Mucosa of rectum (tissue), 2 donors: ENCODE measurements at regions not wholly inside any gene's neighbourhood (a gene's known extent, or its start where the extent isn't known, plus 50 kb on each side); places are given as distances from the start of the nearest gene placed in this dataset.

Experiments
- H3K27ac ChIP-seq, 2 donors: one replicate each; pipeline ENCODE4 v1.7.0; 2013; ENCODE audit warnings: inconsistent platforms in 2 of 2, low read depth in 2 of 2, low read length in 2 of 2
- H3K27me3 ChIP-seq, 2 donors: one replicate each; pipeline ENCODE4 v1.7.0; 2013; ENCODE audit warnings: low read length in 2 of 2; ENCODE audit not compliant: control insufficient read depth in 2 of 2, insufficient read depth in 2 of 2
- H3K36me3 ChIP-seq, 2 donors: one replicate each; pipeline ENCODE4 v1.7.0; 2013; ENCODE audit warnings: low read length in 2 of 2; ENCODE audit not compliant: control insufficient read depth in 2 of 2, insufficient read depth in 2 of 2
- H3K4me1 ChIP-seq, 2 donors: one replicate each; pipeline ENCODE4 v1.7.0; 2013; ENCODE audit warnings: low read length in 2 of 2, mild to moderate bottlenecking in 1 of 2; ENCODE audit not compliant: control insufficient read depth in 2 of 2, insufficient read depth in 2 of 2
- H3K4me3 ChIP-seq, 2 donors: one replicate each; pipeline ENCODE4 v1.7.0; 2013; ENCODE audit warnings: low read length in 2 of 2
- H3K9ac ChIP-seq, 2 donors: one replicate each; pipeline ENCODE4 v1.7.0; 2013; ENCODE audit warnings: low read length in 2 of 2, low read depth in 1 of 2, mild to moderate bottlenecking in 1 of 2
- H3K9me3 ChIP-seq, 2 donors: one replicate each; pipeline ENCODE4 v1.7.0; 2013; ENCODE audit warnings: low read length in 2 of 2; ENCODE audit not compliant: control insufficient read depth in 2 of 2
- donor health status: healthy.
- donor health status: Normal muscosa, but diverticular disease.

DNA sequence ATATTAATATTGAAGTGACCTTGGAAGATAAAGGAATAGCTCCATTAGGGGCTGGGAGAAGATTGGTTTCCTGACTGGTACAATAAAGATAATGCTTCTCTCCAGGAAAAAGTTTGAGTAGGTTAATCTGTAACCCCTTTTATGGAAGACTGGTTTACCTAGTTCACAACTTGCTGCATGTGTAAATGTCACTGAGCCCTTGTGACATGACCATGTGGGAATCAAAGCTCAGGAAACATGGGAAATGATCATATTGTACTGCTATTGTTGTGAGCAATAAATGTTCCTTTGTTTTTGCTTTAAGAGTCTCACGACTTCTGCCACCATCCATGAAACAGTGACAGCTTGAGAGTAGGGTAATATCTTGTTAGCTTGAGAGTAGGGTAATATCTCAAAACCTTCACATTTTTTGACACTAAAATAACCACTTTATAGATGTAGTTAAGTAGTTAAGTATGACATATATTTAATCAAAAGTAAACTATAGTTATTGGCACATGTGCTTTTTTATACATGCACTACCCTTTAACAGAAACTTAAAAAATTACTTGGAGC lies 1338.6 kb downstream of the FSCB start:
- Histone ChIP-seq H3K27me3 (no peaks in the 10 kb centered on the region), H3K4me3 (no peak overlapping the region), H3K9me3 (no peaks in the 10 kb centered on the region), H3K36me3 (no peaks in the 10 kb centered on the region), H3K9ac (no peak overlapping the region), H3K4me1 (peaks cover 0 to 12% of the 10 kb centered on the region in 2 donors), H3K27ac (peak overlapping the region in 1 of 2 donors; percentile 36)

DNA sequence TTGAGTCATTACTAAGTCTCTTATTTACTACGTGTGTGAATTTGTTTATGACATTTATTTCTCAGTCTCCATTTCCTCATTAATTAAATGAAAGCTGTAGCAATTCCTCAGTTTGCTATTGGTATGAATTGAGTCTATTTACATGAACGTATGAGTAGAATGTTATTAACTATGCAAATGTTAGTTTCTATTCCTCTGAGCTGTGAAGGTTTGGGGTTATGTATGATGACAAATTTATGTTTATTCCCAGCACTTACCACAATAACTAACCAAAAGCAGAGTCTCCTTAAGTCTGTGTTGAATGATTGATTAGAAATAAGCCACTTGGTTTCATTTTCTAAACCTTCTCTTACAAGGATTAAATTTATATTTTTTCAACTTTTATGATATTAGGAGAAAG lies 1340.9 kb downstream of the FSCB start:
- H3K27ac ChIP-seq: no peak overlapping the region
- H3K36me3 ChIP-seq: no peaks in the 10 kb centered on the region
- no peak overlapping the region for H3K9ac ChIP-seq
- H3K4me3 ChIP-seq: no peak overlapping the region
- H3K9me3 ChIP-seq: no peaks in the 10 kb centered on the region
- peaks cover 0 to 12% of the 10 kb centered on the region in 2 donors for H3K4me1 ChIP-seq
- H3K27me3 ChIP-seq: no peaks in the 10 kb centered on the region

DNA sequence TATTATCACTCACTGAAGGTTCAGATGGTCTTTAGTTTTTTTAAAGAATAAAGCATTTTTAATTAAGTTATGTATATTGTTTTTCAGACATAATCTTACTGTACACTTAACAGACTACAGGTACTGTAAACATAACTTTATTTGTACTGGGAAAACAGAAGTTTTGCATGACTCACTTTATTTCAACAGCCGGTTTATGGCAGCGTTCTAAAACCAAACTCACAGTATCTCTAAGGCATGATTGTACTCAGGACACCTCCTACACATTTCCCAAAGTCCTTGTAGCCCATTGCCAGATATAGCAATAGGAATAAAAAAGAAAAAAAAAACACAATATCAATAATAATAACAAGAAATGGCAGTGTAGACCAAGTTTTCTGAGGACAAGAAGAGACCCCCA lies 1341.4 kb downstream of the FSCB start:
- no peak overlapping the region for H3K9ac ChIP-seq
- no peak overlapping the region for H3K27ac ChIP-seq
- no peaks in the 10 kb centered on the region for H3K36me3 ChIP-seq
- no peaks in the 10 kb centered on the region for H3K9me3 ChIP-seq
- no peaks in the 10 kb centered on the region for H3K27me3 ChIP-seq
- peaks cover 0 to 12% of the 10 kb centered on the region in 2 donors for H3K4me1 ChIP-seq
- H3K4me3 ChIP-seq: no peak overlapping the region

DNA sequence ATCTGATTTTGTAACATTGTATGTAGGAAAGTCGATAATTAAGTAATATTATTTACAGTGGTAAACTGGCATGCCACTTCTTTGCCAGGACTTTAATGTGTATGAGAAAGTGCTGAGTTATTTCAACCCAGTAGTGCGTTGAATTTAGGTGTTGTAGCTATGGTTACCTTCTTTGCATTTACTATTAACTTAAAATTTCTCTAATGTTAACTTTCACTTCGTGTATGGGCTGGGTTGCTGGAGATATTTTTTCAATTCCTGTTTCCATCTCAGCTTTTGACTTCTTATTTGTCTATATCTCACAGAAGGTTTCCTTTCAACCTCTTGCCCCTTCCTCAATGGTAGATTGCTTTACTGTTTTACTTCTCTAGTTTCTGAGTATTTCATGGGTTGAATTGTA lies 1345.6 kb downstream of the FSCB start:
- H3K27ac ChIP-seq: no peak overlapping the region
- peaks cover 0 to 3% of the 10 kb centered on the region in 2 donors for H3K4me1 ChIP-seq
- H3K36me3 ChIP-seq: no peaks in the 10 kb centered on the region
- no peaks in the 10 kb centered on the region for H3K27me3 ChIP-seq
- H3K9ac ChIP-seq: no peak overlapping the region
- no peaks in the 10 kb centered on the region for H3K9me3 ChIP-seq
- no peak overlapping the region for H3K4me3 ChIP-seq

DNA sequence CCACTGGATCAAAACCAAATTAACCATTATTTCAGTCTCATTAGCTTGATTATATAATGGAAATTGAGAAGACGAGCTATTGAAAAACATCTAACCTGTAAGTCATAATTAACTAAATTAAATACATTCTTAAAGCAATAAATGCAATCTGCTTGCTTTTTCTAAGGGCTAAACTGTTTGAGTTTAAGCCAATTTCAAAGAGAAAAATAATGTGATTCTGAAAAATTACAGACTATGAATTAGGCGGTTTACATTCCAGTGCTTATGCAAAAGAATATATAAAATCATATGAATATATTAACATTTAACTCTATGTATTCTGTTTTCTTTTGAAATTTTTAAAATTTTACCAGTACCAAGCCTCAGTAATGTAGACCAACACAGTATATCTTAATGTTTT lies 1349.4 kb downstream of the FSCB start:
- H3K27ac ChIP-seq: no peak overlapping the region
- no peaks in the 10 kb centered on the region for H3K9me3 ChIP-seq
- H3K9ac ChIP-seq: no peak overlapping the region
- no peaks in the 10 kb centered on the region for H3K36me3 ChIP-seq
- H3K4me1 ChIP-seq: no peaks in the 10 kb centered on the region
- H3K27me3 ChIP-seq: no peaks in the 10 kb centered on the region
- H3K4me3 ChIP-seq: no peak overlapping the region

DNA sequence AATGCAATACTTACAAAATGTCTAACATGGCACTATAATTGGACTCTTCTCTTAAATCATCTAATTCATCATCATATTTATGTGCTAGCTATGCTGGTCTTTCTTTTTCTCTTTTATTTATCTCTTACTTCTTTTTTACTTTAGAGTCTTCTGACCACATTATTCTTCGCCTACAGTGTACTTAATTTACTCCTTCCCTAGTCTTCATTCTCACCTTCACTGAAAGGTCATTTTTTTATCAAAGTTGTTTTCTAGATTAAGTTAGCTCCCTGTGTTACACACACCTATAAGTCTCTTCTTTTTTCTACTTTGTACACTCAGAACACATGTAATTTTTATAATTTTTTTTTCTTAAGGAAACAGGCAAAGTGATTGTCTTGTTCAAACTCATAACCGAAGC lies 1351.2 kb downstream of the FSCB start:
- Histone ChIP-seq H3K36me3 (no peaks in the 10 kb centered on the region), H3K4me3 (no peak overlapping the region), H3K9ac (no peak overlapping the region), H3K4me1 (no peaks in the 10 kb centered on the region), H3K27ac (no peak overlapping the region), H3K9me3 (no peaks in the 10 kb centered on the region), H3K27me3 (no peaks in the 10 kb centered on the region)

DNA sequence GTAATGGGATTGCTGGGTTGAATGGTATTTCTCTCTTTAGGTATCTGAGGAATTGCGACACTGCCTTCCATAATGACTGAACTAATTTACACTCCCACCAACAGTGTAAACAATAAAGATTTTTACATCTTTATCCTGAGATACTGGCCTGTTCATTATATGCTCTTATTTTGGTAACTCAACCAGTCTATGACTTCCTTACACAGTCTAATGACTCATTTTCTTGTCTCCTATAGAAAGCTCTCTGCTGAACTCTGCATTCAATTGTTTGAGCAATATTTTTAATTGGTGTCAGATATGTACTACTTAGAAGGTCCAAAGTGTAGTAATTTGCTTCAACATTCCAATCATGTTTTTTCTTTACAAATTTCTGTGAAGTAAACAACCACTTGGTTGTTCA lies 1351.8 kb downstream of the FSCB start:
- no peak overlapping the region for H3K27ac ChIP-seq
- no peaks in the 10 kb centered on the region for H3K36me3 ChIP-seq
- H3K9me3 ChIP-seq: no peaks in the 10 kb centered on the region
- no peaks in the 10 kb centered on the region for H3K4me1 ChIP-seq
- no peak overlapping the region for H3K9ac ChIP-seq
- H3K4me3 ChIP-seq: no peak overlapping the region
- H3K27me3 ChIP-seq: no peaks in the 10 kb centered on the region

DNA sequence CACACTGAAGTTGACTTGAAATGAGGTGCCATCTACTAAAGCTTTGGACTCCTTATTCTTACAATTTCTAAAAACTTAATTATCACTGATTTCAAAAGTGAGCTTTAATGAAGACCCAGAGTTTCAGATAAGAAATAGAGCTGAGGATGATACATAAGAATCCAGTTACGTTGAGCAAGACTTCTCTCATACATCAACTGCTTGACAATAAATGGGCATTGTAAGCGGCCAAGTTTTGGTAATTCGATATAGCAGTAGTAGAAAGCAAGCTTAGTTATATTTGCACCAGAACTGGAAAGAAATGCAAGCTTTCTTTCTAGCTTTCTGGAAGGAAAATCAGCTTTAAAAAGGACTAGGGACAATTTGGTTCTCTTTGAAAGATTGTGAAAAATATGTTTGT lies 1359.6 kb downstream of the FSCB start:
- Histone ChIP-seq H3K9me3 (no peaks in the 10 kb centered on the region), H3K27me3 (no peaks in the 10 kb centered on the region), H3K9ac (no peak overlapping the region), H3K36me3 (no peaks in the 10 kb centered on the region), H3K27ac (no peak overlapping the region), H3K4me1 (no peaks in the 10 kb centered on the region), H3K4me3 (no peak overlapping the region)

DNA sequence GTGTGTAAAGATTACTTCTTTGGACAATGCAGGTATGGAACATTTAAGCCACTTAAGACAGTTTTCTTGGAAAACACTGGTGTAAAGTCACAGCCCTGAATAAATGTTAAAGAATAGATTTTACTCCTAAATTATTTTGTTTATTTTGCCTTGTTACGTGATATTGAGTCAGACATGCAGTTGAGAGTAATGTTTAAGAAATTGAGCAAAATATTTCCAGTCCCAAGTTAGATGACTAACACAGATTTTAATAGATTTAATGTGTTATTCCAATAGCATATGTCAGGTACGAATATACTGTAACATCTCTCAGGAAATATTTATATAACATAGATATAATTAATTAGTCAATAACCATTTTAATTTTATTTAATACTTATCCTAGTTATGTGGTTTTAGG lies 1361.7 kb downstream of the FSCB start:
- Histone ChIP-seq H3K4me1 (no peaks in the 10 kb centered on the region), H3K36me3 (no peaks in the 10 kb centered on the region), H3K4me3 (no peak overlapping the region), H3K9ac (no peak overlapping the region), H3K9me3 (no peaks in the 10 kb centered on the region), H3K27ac (no peak overlapping the region), H3K27me3 (no peaks in the 10 kb centered on the region)

DNA sequence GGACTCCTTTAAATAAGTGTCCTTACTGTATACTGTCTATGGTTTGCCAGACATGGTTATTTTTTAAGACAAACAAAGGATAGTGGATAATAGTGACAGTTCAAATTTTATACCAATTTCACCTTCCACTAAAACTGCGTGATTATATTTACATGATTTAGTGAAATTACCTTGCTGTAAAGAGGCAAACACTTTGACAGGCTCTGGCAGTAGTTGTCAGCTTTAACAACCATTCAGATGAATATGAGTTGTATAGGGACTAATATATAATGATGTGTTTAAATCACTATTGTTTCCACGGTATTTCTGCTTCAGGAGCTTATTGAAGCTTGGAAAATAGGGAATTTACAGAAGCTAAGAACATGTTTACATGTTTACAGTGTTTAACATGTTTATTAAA lies 1364.0 kb downstream of the FSCB start:
- Histone ChIP-seq H3K4me3 (no peak overlapping the region), H3K9me3 (no peaks in the 10 kb centered on the region), H3K27me3 (no peaks in the 10 kb centered on the region), H3K9ac (no peak overlapping the region), H3K36me3 (no peaks in the 10 kb centered on the region), H3K27ac (no peak overlapping the region), H3K4me1 (no peaks in the 10 kb centered on the region)

DNA sequence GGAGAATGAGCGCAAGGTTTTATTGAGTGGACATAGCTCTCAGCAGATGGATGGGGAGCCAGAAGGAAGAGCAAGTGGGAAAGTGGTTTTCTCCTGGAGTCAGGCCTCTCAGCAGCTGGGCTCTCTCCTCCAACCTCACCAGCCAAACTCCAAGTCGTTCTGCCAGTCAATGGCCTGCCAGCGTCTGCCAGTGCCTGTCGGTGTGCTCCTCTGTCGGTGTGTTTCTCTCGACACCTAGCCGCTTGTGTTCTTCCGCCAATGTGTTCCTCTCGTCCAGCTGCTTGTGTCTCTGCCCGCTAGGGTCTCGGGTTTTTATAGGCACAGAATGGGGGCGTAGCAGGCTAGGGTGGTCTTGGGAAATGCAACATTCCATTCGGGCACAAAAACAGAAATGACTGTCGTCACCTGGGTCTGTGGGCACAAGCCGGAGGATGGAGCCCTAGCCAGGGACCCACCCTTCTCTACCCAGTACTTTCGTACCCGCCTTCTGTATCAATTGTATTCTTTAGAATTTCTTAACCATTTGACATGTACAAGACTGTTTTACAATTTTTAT lies 1365.4 kb downstream of the FSCB start:
- H3K27me3 ChIP-seq: no peaks in the 10 kb centered on the region
- no peaks in the 10 kb centered on the region for H3K4me1 ChIP-seq
- no peaks in the 10 kb centered on the region for H3K9me3 ChIP-seq

More for the DNA sequence above, 1365.4 kb downstream of the FSCB start:
- H3K9ac ChIP-seq: no peak overlapping the region
- no peak overlapping the region for H3K4me3 ChIP-seq
- no peak overlapping the region for H3K27ac ChIP-seq
- H3K36me3 ChIP-seq: no peaks in the 10 kb centered on the region
